ENCODE measurements at regions not wholly inside any gene's neighbourhood (a gene's known extent, or its start where the extent isn't known, plus 50 kb on each side); places are given as distances from the start of the nearest gene placed in this dataset.
"Not testable (repeated sequence)": the region's sequence is repeated elsewhere in the genome, so short reads cannot be mapped to it uniquely, and the experiment has no call there.

GRCh38 chr2:172311921-172312345 lies 115.5 kb upstream of the ITGA6 start:
- no peak for DNase-seq (ENCODE audit: low read depth, low spot score)

DNA sequence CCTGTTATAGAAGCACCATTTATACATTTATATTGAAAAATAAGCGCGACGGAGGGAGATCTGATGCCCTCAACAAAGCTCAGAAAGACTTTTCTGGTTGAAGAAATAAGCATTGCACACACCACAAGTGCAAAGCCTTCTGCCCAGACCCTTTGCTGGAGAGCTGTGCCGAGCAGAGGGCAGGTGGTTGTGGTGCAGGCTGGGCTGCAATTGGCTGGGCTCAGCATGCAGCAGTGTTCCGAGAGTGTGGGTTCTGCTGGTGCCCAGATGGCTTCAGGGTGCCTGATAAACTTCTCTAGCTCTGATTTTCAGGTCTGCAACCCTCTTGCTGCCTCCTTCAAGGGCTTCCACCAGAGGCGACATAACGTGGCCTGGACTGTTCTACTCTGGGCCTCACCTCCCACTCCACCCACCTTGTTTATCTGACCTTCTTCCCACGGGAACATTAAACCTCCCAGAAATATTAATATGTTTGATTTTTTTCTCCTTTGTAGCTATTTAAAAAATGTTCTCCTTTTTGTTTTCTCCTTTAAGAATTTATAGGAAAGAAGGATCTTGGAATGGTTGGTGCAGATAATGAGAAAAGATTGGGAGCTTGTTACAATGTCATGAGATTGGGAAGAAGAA lies 113.6 kb upstream of the ITGA6 start:
- no peak overlapping the region for H3K27ac ChIP-seq
- DNase-seq (ENCODE audit: low read depth, low spot score), result no peak

More at GRCh38 chr2:172311921-172312345, 115.5 kb upstream of the ITGA6 start:
- H3K27ac ChIP-seq, result no peak overlapping the region

- not testable (repeated sequence) for H3K27ac ChIP-seq; DNase-seq (ENCODE audit: low read depth, low spot score)
These were observed 112.3 kb upstream of the ITGA6 start for GRCh38 chr2:172315070-172315469.

DNA sequence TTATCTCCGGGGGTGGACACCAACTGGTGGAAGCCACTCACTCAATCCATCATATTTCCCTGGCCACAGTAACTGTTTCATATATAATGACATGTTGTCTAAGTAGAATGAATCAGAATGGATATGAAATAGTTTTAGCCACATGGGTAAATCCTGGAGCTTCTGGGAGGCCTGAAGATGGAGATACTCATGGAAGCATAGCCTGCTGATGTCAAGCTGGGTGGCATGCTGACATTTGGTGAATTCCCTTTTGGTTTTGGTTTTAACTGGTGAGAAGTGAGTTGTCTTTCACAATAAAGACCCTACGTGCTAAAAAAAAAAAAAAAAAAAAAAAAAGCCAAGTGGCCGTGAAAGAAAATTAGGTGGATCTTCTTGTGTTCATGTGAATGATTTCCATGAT lies 105.3 kb upstream of the ITGA6 start:
- DNase-seq (ENCODE audit: low read depth, low spot score), result no peak
- no peak overlapping the region for H3K27ac ChIP-seq

DNA sequence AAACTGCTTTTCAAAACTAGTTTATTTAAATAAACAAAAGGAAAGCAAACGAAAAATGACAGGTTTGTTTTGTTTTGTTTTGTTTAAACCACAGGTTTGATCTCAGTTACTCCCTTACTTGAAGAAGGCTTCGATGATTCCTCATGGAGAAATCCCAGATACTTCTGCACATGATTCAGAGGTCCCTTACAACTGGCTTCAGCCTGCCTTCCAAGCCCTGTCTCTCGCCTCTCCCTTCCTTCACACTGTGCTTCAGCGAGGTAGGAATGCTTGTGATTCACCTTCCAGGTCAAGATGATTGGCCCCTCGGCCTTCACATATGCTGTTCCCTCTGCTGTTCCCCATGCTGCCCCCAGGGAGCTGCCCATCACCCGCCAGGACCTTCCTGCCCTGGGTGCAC lies 104.1 kb upstream of the ITGA6 start:
- H3K27ac ChIP-seq, result peak overlapping the region; percentile 54
- DNase-seq (ENCODE audit: low read depth, low spot score), result no peak

GRCh38 chr2:172323861-172324597 lies 103.4 kb upstream of the ITGA6 start:
- peak overlapping the region; percentile 54 for H3K27ac ChIP-seq
- no peak for DNase-seq (ENCODE audit: low read depth, low spot score)

GRCh38 chr2:172326211-172326509 lies 101.2 kb upstream of the ITGA6 start:
- no peak overlapping the region for H3K27ac ChIP-seq
- DNase-seq (ENCODE audit: low read depth, low spot score), result no peak

- DNase-seq (ENCODE audit: low read depth, low spot score), result no peak
- H3K27ac ChIP-seq, result no peak overlapping the region
These were observed 99.1 kb upstream of the ITGA6 start for GRCh38 chr2:172328103-172328841.

- H3K27ac ChIP-seq, result no peak overlapping the region
- no peak for DNase-seq (ENCODE audit: low read depth, low spot score)
These were observed 98.0 kb upstream of the ITGA6 start for GRCh38 chr2:172329416-172329773.

DNA sequence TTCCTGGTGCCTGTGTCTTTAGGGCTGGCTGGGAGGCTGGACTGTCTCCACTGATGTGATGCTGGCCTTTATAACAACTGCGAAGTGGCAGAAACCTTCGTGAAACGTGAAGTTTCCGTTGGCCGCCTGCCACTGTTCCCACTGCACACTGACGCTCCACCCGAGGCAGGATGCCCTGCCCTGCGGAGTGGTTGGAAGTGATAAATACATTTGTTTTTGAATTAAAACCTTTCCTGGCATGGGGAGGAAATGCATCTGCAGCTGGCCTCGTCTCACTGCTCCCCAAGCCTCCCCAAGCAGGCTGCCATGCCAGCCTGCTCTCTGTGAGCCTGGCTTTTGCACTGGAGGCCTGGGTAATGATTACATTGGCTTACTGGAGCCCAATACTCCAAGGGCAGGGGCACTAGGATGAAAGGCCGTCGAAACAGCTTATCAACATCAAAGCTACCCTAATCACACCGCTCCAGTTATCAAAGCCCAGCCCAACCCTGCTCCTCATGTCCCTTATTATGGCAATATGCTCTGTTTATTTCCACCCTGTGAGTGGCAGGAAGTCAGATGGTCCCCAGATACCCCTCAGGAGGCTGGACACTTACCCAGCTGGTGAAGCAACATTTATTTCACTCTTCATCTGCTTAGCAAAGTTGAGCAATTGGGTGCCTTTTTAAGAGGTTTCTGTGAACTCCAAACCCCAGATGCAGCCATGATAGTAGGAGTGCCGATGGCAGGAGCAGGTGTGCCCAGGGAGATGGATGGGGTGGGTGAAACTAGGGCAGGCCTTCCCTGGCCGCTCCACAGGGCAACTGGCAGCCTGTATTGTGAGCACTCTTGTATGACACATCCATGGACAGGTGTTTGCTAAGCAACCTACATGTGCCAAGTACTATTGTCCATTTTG lies 97.4 kb upstream of the ITGA6 start:
- no peak for DNase-seq (ENCODE audit: low read depth, low spot score)
- H3K27ac ChIP-seq, result no peak overlapping the region

GRCh38 chr2:172332507-172332906 lies 94.9 kb upstream of the ITGA6 start:
- no peak for DNase-seq (ENCODE audit: low read depth, low spot score)
- no peak overlapping the region for H3K27ac ChIP-seq

GRCh38 chr2:172333235-172333977 lies 94.0 kb upstream of the ITGA6 start:
- DNase-seq (ENCODE audit: low read depth, low spot score), result no peak
- H3K27ac ChIP-seq, result no peak overlapping the region

GRCh38 chr2:172333978-172334330 lies 93.4 kb upstream of the ITGA6 start:
- DNase-seq (ENCODE audit: low read depth, low spot score), result no peak
- H3K27ac ChIP-seq, result no peak overlapping the region

DNA sequence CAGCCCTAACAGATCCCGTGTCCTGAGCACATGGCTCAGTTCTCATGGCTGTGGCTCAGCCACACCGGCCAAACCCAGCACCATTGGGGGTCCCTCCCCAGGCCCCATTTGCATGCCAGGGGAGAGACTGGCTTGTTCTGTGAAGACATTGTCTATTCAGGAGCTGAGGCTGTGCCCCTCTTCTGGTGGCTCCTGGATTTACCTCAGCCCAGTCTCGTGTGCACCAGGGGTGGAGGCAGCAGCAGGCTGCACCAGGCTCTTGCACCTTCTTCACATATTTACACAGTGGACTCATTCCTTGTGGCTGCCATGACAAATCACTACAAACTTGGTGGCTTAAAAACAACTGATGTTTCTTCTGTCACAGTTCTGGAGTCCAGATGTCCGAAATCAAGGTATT lies 92.4 kb upstream of the ITGA6 start:
- no peak overlapping the region for H3K27ac ChIP-seq
- no peak for DNase-seq (ENCODE audit: low read depth, low spot score)

- no peak for DNase-seq (ENCODE audit: low read depth, low spot score)
- H3K27ac ChIP-seq, result no peak overlapping the region
These were observed 91.7 kb upstream of the ITGA6 start for GRCh38 chr2:172335736-172336135.

- DNase-seq (ENCODE audit: low read depth, low spot score), result no peak
These were observed 90.7 kb upstream of the ITGA6 start for GRCh38 chr2:172336681-172337080.

GRCh38 chr2:172339371-172340010 lies 87.9 kb upstream of the ITGA6 start:
- no peak for DNase-seq (ENCODE audit: low read depth, low spot score)
- H3K27ac ChIP-seq, result no peak overlapping the region

More at GRCh38 chr2:172336681-172337080, 90.7 kb upstream of the ITGA6 start:
- H3K27ac ChIP-seq, result no peak overlapping the region

DNA sequence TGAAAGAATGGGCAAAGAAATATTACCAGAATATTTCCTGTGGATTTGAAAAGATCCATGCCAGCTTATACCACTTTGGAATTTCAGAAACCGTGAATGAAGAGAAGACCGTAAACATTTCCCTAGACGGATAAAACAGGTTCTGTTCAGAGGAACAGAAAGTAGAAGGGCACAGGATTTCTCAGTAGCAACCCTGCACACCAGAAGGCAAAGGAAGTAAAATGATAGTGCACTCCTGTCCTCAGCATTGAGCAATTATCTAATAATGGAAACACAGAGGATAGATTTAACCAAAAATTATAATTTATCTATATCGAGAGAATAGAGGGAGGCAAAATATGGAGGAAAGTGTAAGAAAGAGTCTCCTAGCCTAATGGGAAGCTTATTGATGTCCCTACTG lies 87.0 kb upstream of the ITGA6 start:
- no peak for DNase-seq (ENCODE audit: low read depth, low spot score)
- H3K27ac ChIP-seq, result peak overlapping the region; percentile 18

DNA sequence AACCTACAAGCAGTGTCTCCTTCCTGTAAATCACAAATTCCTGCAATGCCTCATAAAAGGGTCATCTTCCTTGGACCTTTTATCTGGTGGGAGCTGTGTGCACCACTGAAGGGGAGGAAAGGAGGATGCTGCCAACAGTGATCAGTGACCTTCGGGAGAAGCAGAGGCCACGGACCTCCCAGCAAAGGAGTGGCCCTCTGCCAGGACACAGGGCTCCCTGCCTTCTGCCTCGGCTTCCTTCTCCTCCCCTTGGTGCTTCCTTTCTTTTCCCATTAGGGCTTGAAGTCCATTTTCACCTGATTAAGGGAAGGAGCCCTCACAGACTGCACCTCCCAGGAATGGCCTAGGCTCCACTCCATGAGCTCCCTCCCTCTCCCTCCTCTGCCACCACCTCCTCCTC lies 85.3 kb upstream of the ITGA6 start:
- no peak for DNase-seq (ENCODE audit: low read depth, low spot score)
- H3K27ac ChIP-seq, result no peak overlapping the region

Measured in epithelial cell of prostate (primary cell).